ENCODE measurements at regions not wholly inside any gene's neighbourhood (a gene's known extent, or its start where the extent isn't known, plus 50 kb on each side); places are given as distances from the start of the nearest gene placed in this dataset.

- Histone ChIP-seq H3K27me3 (ENCODE audit: insufficient read depth, poor library complexity, severe bottlenecking) (no peaks in the 10 kb centered on the region), H3K27ac (replicated peaks) (no peak overlapping the region), H3K4me3 (replicated peaks; ENCODE audit: insufficient read depth, low read length) (no peak overlapping the region)
- no peak for DNase-seq (ENCODE audit: low read depth in 1 of 2, low spot score in 1 of 2)
- TF ChIP-seq REST (IDR thresholded peaks at IDR 0.05; ENCODE audit: insufficient replicate concordance, low read depth) (no peak), POLR2AphosphoS5 (IDR thresholded peaks at IDR 0.05; ENCODE audit: low read depth) (no peak), SPI1 (IDR thresholded peaks at IDR 0.05; ENCODE audit: borderline replicate concordance, low read depth) (no peak), CTCF (IDR thresholded peaks at IDR 0.05; ENCODE audit: insufficient read depth, low read length) (no peak), GABPA (IDR thresholded peaks at IDR 0.05; ENCODE audit: low read depth) (no peak)
Observed at GRCh38 chr2:128550801-128551416, 232.2 kb upstream of the HS6ST1 start.

GRCh38 chr2:128551435-128551834, 232.8 kb upstream of the HS6ST1 start:
- Histone ChIP-seq H3K27ac (replicated peaks) (no peak overlapping the region), H3K4me3 (replicated peaks; ENCODE audit: insufficient read depth, low read length) (no peak overlapping the region), H3K27me3 (ENCODE audit: insufficient read depth, poor library complexity, severe bottlenecking) (no peaks in the 10 kb centered on the region)
- DNase-seq (ENCODE audit: low read depth in 1 of 2, low spot score in 1 of 2): no peak
- no peak for TF ChIP-seq REST (IDR thresholded peaks at IDR 0.05; ENCODE audit: insufficient replicate concordance, low read depth)
- TF ChIP-seq CTCF (IDR thresholded peaks at IDR 0.05; ENCODE audit: insufficient read depth, low read length): no peak
- TF ChIP-seq GABPA (IDR thresholded peaks at IDR 0.05; ENCODE audit: low read depth): no peak
- TF ChIP-seq POLR2AphosphoS5 (IDR thresholded peaks at IDR 0.05; ENCODE audit: low read depth): no peak
- TF ChIP-seq SPI1 (IDR thresholded peaks at IDR 0.05; ENCODE audit: borderline replicate concordance, low read depth): no peak

GRCh38 chr2:128552141-128552805, 233.6 kb upstream of the HS6ST1 start:
- Histone ChIP-seq H3K4me3 (replicated peaks; ENCODE audit: insufficient read depth, low read length) (no peak overlapping the region), H3K27me3 (ENCODE audit: insufficient read depth, poor library complexity, severe bottlenecking) (no peaks in the 10 kb centered on the region), H3K27ac (replicated peaks) (no peak overlapping the region)
- DNase-seq (ENCODE audit: low read depth in 1 of 2, low spot score in 1 of 2): no peak
- TF ChIP-seq SPI1 (IDR thresholded peaks at IDR 0.05; ENCODE audit: borderline replicate concordance, low read depth) (no peak), CTCF (IDR thresholded peaks at IDR 0.05; ENCODE audit: insufficient read depth, low read length) (no peak), GABPA (IDR thresholded peaks at IDR 0.05; ENCODE audit: low read depth) (no peak), POLR2AphosphoS5 (IDR thresholded peaks at IDR 0.05; ENCODE audit: low read depth) (no peak), REST (IDR thresholded peaks at IDR 0.05; ENCODE audit: insufficient replicate concordance, low read depth) (no peak)

All from HL-60 (cell line).